ENCODE measurements at regions not wholly inside any gene's neighbourhood (a gene's known extent, or its start where the extent isn't known, plus 50 kb on each side); places are given as distances from the start of the nearest gene placed in this dataset.

DNA sequence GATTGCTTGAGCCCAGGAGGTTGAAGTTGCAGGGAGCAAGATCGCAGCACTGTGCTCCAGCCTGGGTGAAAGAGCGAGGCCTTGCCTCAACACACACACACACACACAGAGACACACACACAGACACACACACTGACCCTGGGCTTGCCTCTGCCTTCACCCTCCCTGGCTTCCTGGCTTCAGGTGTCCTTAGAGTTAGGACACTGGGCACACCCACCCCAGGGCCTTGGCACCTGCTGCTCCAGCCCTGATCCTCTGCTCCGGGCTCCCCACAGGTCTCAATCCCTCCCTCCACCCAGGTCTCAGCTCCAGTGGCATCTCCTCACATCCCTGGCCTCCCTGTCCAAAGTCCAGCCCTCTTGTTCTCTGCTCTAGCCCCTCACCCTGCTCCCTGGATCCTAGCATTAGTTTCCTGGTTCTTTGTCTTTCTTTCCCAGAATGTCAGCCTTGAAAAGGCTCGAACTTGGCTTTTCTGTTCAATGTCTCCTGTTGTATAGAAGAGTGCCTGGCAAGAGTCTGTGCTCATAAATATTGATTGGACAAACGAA, 212.9 kb downstream of the C9orf50 start:
- Mint-ChIP-seq H3K27ac (no peak overlapping the region), H3K36me3 (ENCODE audit: low read depth) (no peaks in the 10 kb centered on the region), H3K4me1 (ENCODE audit: low read depth) (peaks cover 33% of the 10 kb centered on the region), H3K9me3 (peaks cover 5% of the 10 kb centered on the region), H3K4me3 (no peak overlapping the region), H3K27me3 (no peaks in the 10 kb centered on the region)
- no peak overlapping the region for H3K27ac ChIP-seq (ENCODE audit: low read depth in 1 of 2, low read length in 2 of 2)
- DNase-seq (no peak), ATAC-seq (ENCODE audit: poor library complexity) (no peak)
- peaks cover 0 to 8% of the 10 kb centered on the region in 2 experiments for H3K9me3 ChIP-seq (ENCODE audit: control insufficient read depth in 1 of 2, insufficient read depth in 1 of 2, low read length in 2 of 2)
- ChIA-PET CTCF (no interaction called here), POLR2A (no interaction called here)
- H3K36me3 ChIP-seq (ENCODE audit: insufficient read depth, low read length) = no peaks in the 10 kb centered on the region
- peaks cover 18% of the 10 kb centered on the region for H3K4me1 ChIP-seq (ENCODE audit: insufficient read depth, low read length)
- intact Hi-C loops (cut with DNase I, micrococcal nuclease) = no loop called here
- TF ChIP-seq CTCF (IDR thresholded peaks at IDR 0.05) = no peak
- H3K4me3 ChIP-seq (ENCODE audit: low read length) = no peak overlapping the region
- H3K27me3 ChIP-seq (ENCODE audit: control insufficient read depth in 1 of 2, insufficient read depth in 2 of 2, low read length in 2 of 2) = no peaks in the 10 kb centered on the region

- ATAC-seq (ENCODE audit: poor library complexity) = no peak
- Histone ChIP-seq H3K27ac (ENCODE audit: low read depth in 1 of 2, low read length in 2 of 2) (no peak overlapping the region), H3K36me3 (ENCODE audit: insufficient read depth, low read length) (no peaks in the 10 kb centered on the region)
These were observed 214.3 kb downstream of the C9orf50 start for GRCh38 chr9:129406278-129407225.

DNA sequence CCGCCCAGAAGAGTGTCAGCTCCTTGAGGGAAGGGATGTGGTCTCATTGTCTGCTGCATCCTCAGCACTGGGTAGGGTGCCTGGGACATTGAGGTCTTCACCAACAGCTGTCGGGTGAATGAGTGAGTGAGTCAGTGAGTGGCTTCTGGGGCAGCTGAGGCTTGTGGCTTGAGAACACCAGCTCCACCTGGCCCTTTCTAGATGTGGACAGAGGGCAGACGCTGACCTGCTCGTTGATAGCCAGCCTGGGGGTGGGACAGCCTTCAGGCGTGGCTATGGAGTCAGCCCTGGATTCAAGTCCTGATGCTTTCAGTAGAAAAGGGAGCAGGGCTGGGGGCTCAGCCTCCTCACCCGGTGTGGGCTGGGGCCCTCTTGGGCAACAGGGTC, 215.1 kb downstream of the C9orf50 start:
- no peaks in the 10 kb centered on the region for H3K27me3 Mint-ChIP-seq
- no peak overlapping the region for H3K27ac Mint-ChIP-seq
- peaks cover 5% of the 10 kb centered on the region for H3K9me3 Mint-ChIP-seq
- TF ChIP-seq CTCF (IDR thresholded peaks at IDR 0.05) = no peak
- no peaks in the 10 kb centered on the region for H3K36me3 Mint-ChIP-seq (ENCODE audit: low read depth)
- peaks cover 26% of the 10 kb centered on the region for H3K4me1 Mint-ChIP-seq (ENCODE audit: low read depth)
- no peak overlapping the region for H3K27ac ChIP-seq (ENCODE audit: low read depth in 1 of 2, low read length in 2 of 2)
- intact Hi-C loops (cut with DNase I, micrococcal nuclease) = no loop called here
- ChIA-PET CTCF (no interaction called here), POLR2A (no interaction called here)
- peaks cover 12% of the 10 kb centered on the region for H3K4me1 ChIP-seq (ENCODE audit: insufficient read depth, low read length)
- ATAC-seq (ENCODE audit: poor library complexity) = no peak
- H3K4me3 ChIP-seq (ENCODE audit: low read length) = no peak overlapping the region
- H3K4me3 Mint-ChIP-seq = no peak overlapping the region
- H3K9me3 ChIP-seq (ENCODE audit: control insufficient read depth in 1 of 2, insufficient read depth in 1 of 2, low read length in 2 of 2) = peaks cover 0 to 8% of the 10 kb centered on the region in 2 experiments
- H3K27me3 ChIP-seq (ENCODE audit: control insufficient read depth in 1 of 2, insufficient read depth in 2 of 2, low read length in 2 of 2) = no peaks in the 10 kb centered on the region
- no peak for DNase-seq
- H3K36me3 ChIP-seq (ENCODE audit: insufficient read depth, low read length) = no peaks in the 10 kb centered on the region

More at GRCh38 chr9:129406278-129407225, 214.3 kb downstream of the C9orf50 start:
- Mint-ChIP-seq H3K36me3 (ENCODE audit: low read depth) (no peaks in the 10 kb centered on the region), H3K4me3 (no peak overlapping the region), H3K27ac (peak overlapping the region; percentile 14), H3K27me3 (no peaks in the 10 kb centered on the region), H3K4me1 (ENCODE audit: low read depth) (peaks cover 27% of the 10 kb centered on the region), H3K9me3 (peaks cover 5% of the 10 kb centered on the region)
- peaks cover 12% of the 10 kb centered on the region for H3K4me1 ChIP-seq (ENCODE audit: insufficient read depth, low read length)
- H3K9me3 ChIP-seq (ENCODE audit: control insufficient read depth in 1 of 2, insufficient read depth in 1 of 2, low read length in 2 of 2) = peaks cover 0 to 8% of the 10 kb centered on the region in 2 experiments
- POLR2A ChIA-PET = no interaction called here
- intact Hi-C loops (cut with DNase I, micrococcal nuclease) = no loop called here
- H3K4me3 ChIP-seq (ENCODE audit: low read length) = no peak overlapping the region
- CTCF ChIA-PET = no interaction called here
- H3K27me3 ChIP-seq (ENCODE audit: control insufficient read depth in 1 of 2, insufficient read depth in 2 of 2, low read length in 2 of 2) = no peaks in the 10 kb centered on the region
- no peak for TF ChIP-seq CTCF (IDR thresholded peaks at IDR 0.05)
- DNase-seq = no peak

All from CD4-positive, alpha-beta T cell (primary cell).